Stimulated activated naive CD8-positive, alpha-beta T cell treated with anti-CD3 and anti-CD28 coated beads, Interleukin-15, amount 100 ng/mL, for 72 hours (primary cell): ENCODE measurements at regions not wholly inside any gene's neighbourhood (a gene's known extent, or its start where the extent isn't known, plus 50 kb on each side); places are given as distances from the start of the nearest gene placed in this dataset.

ENCODE experiments used
- ATAC-seq: fragments of 150-1000 bp; cut with Tn5 transposase; 2 replicates; pipeline ENCODE4 v1.10.0; 2021; ENCODE audit warnings: mild to moderate bottlenecking, moderate library complexity
- DNase-seq, 2 donors: peaks; one replicate each; pipeline ENCODE4 v3.0.0; 2021 to 2022
- H3K27ac Mint-ChIP-seq, 2 donors: one replicate each; pipeline ENCODE4 v1.8.0; 2022; ENCODE audit warnings: mild to moderate bottlenecking in 2 of 2, mixed read lengths in 2 of 2, moderate library complexity in 2 of 2
- H3K27me3 Mint-ChIP-seq: one replicate; pipeline ENCODE4 v1.8.0; 2022; ENCODE audit warnings: mixed read lengths
- H3K4me1 Mint-ChIP-seq: one replicate; pipeline ENCODE4 v1.8.0; 2022; ENCODE audit warnings: mild to moderate bottlenecking, mixed read lengths
- H3K4me3 Mint-ChIP-seq, 2 donors: one replicate each; pipeline ENCODE4 v1.8.0; 2022; ENCODE audit warnings: mild to moderate bottlenecking in 2 of 2, mixed read lengths in 2 of 2, moderate library complexity in 1 of 2
- H3K9me3 Mint-ChIP-seq, 2 donors: one replicate each; pipeline ENCODE4 v1.8.0; 2022; ENCODE audit warnings: mixed read lengths in 2 of 2

- no peaks in the 10 kb centered on the region for H3K4me1 Mint-ChIP-seq
- ATAC-seq (no peak), DNase-seq (no peak)
- H3K9me3 Mint-ChIP-seq, result no peaks in the 10 kb centered on the region
- H3K27ac Mint-ChIP-seq, result no peak overlapping the region
- H3K27me3 Mint-ChIP-seq, result peaks cover 42% of the 10 kb centered on the region
- H3K4me3 Mint-ChIP-seq, result no peak overlapping the region
These were observed 92.5 kb upstream of the VIPR2 start for GRCh38 chr7:159237022-159237653.

GRCh38 chr7:159231017-159231416 lies 86.3 kb upstream of the VIPR2 start:
- peaks cover 5% of the 10 kb centered on the region for H3K27me3 Mint-ChIP-seq
- DNase-seq (no peak), ATAC-seq (no peak)
- no peaks in the 10 kb centered on the region for H3K9me3 Mint-ChIP-seq
- H3K4me3 Mint-ChIP-seq, result no peak overlapping the region
- no peak overlapping the region for H3K27ac Mint-ChIP-seq
- H3K4me1 Mint-ChIP-seq, result no peaks in the 10 kb centered on the region

- Mint-ChIP-seq H3K4me1 (no peaks in the 10 kb centered on the region), H3K9me3 (no peaks in the 10 kb centered on the region), H3K4me3 (no peak overlapping the region), H3K27ac (no peak overlapping the region), H3K27me3 (no peaks in the 10 kb centered on the region)
- DNase-seq (no peak), ATAC-seq (no peak)
These were observed 85.2 kb upstream of the VIPR2 start for GRCh38 chr7:159229683-159230475.

GRCh38 chr7:159227433-159227832 lies 82.8 kb upstream of the VIPR2 start:
- Mint-ChIP-seq H3K27me3 (no peaks in the 10 kb centered on the region), H3K4me3 (no peak overlapping the region), H3K9me3 (no peaks in the 10 kb centered on the region), H3K27ac (no peak overlapping the region), H3K4me1 (no peaks in the 10 kb centered on the region)
- ATAC-seq (no peak), DNase-seq (no peak)

DNA sequence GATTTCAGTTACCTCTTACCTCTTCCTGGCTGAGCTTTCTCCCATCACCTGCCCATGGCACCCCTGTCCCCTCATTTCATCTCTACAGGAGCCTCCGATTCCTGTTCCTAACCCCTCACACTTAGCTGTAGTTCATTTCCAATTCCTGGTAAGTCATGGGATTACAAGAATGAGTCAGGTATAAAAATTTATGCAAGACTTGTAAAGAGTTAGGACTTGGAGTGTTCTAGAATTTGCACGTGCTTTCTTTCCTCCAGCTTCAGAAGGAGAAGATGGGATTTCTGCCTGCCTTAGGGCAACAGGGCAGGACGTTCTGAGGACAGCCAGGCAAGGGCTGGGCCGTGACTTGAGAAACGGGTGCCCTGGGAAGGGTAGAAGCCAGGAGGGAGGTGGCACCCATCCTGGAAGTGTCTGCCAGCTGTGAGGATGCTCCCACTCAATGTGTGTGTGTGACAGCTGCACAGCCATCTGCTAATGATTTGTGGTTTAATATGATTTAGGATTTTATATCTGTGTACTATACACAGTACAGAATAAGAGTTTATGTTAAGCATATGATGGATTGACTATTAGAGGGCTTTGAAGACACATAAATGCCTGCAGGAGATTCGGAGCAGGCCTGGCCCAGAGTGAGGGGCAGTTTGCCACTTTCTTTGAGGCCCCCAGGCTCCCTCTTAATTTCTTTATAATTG lies 81.5 kb upstream of the VIPR2 start:
- H3K4me1 Mint-ChIP-seq, result no peaks in the 10 kb centered on the region
- H3K9me3 Mint-ChIP-seq, result no peaks in the 10 kb centered on the region
- no peak for ATAC-seq
- no peaks in the 10 kb centered on the region for H3K27me3 Mint-ChIP-seq
- no peak for DNase-seq
- no peak overlapping the region for H3K27ac Mint-ChIP-seq
- H3K4me3 Mint-ChIP-seq, result no peak overlapping the region

DNA sequence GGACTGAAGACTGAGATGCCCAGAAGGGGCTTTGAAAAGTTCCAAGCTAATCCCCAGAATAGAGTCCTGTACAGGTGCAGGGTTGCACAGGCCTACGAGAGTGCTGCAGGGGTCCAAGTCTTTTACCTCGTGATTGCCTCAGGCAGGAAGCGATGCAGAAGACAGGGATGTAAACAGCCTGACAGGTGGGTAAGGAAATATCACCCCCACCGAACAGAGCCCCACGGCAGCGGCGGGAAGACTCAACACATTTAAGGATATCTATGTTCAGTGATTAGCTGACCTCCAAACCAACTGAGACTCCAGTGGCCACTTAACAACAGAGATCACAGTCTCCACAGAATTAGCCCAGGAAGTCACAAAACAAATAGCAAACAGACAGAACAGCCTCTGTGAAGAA lies 73.9 kb upstream of the VIPR2 start:
- no peaks in the 10 kb centered on the region for H3K27me3 Mint-ChIP-seq
- no peak for DNase-seq
- ATAC-seq, result no peak
- no peaks in the 10 kb centered on the region for H3K4me1 Mint-ChIP-seq
- H3K4me3 Mint-ChIP-seq, result no peak overlapping the region
- H3K9me3 Mint-ChIP-seq, result no peaks in the 10 kb centered on the region
- no peak overlapping the region for H3K27ac Mint-ChIP-seq

- H3K27me3 Mint-ChIP-seq, result no peaks in the 10 kb centered on the region
These were observed 73.5 kb upstream of the VIPR2 start for GRCh38 chr7:159218170-159218569.

DNA sequence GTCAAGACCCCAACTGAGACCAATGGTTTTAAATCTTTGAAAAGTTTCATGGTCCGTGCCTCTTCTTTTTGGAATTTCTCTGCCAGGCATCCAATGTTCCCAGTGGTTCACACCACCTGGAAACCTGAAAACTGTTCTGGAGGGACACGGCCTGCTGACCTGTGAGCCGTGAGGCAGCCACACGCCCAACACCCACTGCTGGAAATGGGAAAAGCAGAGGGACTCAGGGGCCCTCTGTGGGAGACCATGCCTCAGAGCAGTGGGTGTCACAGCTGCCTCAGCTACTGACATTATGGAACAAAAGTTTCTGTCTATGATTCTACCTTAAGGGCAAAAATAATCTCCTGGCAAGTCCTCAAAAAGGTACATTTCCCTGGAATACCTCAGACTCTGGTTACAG lies 70.4 kb upstream of the VIPR2 start:
- no peaks in the 10 kb centered on the region for H3K27me3 Mint-ChIP-seq
- no peaks in the 10 kb centered on the region for H3K4me1 Mint-ChIP-seq
- no peak overlapping the region for H3K27ac Mint-ChIP-seq
- no peak overlapping the region for H3K4me3 Mint-ChIP-seq
- H3K9me3 Mint-ChIP-seq, result no peaks in the 10 kb centered on the region
- DNase-seq, result no peak
- no peak for ATAC-seq

More at GRCh38 chr7:159218170-159218569, 73.5 kb upstream of the VIPR2 start:
- H3K27ac Mint-ChIP-seq, result no peak overlapping the region
- no peak for ATAC-seq
- no peak for DNase-seq
- no peak overlapping the region for H3K4me3 Mint-ChIP-seq
- H3K9me3 Mint-ChIP-seq, result no peaks in the 10 kb centered on the region
- no peaks in the 10 kb centered on the region for H3K4me1 Mint-ChIP-seq

DNA sequence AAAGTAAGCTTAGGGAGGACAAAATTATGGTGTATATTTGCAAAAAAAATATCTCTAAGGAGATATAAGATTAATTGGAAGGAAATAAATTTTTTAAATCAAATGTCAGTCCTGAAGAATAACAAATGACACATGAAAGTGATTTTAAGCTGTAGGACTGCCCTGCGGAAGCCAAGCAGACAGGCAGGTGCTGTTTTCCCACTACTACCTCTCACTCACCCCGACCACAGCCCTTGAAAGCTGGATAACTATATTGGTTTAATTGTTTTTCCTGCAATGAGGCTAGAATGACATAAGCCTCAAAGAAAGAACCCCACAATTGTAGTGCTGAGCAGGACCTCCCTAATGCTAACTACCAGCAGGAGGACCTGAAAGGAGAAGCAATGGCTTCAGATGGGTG lies 68.6 kb upstream of the VIPR2 start:
- no peak for ATAC-seq
- Mint-ChIP-seq H3K27me3 (no peaks in the 10 kb centered on the region), H3K9me3 (no peaks in the 10 kb centered on the region), H3K27ac (no peak overlapping the region), H3K4me3 (no peak overlapping the region), H3K4me1 (no peaks in the 10 kb centered on the region)
- no peak for DNase-seq

DNA sequence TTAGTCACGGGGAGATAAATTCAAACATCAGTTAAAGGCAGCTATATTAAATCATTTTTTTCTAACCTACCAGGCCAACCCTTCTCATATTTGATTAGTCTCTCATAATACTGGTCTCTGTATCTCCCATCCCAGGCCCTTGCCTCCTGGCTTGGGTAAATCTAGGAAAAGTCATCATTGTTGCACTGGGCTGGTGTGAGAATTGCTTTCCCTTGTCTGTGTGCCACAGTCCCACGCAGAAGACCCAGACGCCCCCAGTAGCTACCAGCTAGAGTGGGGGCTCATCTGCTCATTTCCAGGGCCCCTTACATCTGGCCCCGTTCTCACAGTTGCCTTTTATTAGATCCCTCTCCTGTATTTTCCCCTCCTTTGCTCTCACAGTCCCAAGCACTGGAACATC lies 67.6 kb upstream of the VIPR2 start:
- H3K27ac Mint-ChIP-seq, result peak overlapping the region in 1 of 2 donors; percentile 22
- H3K4me1 Mint-ChIP-seq, result no peaks in the 10 kb centered on the region
- H3K4me3 Mint-ChIP-seq, result no peak overlapping the region
- no peaks in the 10 kb centered on the region for H3K27me3 Mint-ChIP-seq
- no peaks in the 10 kb centered on the region for H3K9me3 Mint-ChIP-seq
- no peak for DNase-seq
- no peak for ATAC-seq

GRCh38 chr7:159211540-159212182 lies 67.0 kb upstream of the VIPR2 start:
- Mint-ChIP-seq H3K4me3 (no peak overlapping the region), H3K27ac (no peak overlapping the region), H3K4me1 (no peaks in the 10 kb centered on the region), H3K27me3 (no peaks in the 10 kb centered on the region), H3K9me3 (no peaks in the 10 kb centered on the region)
- DNase-seq, result no peak
- no peak for ATAC-seq

GRCh38 chr7:159210581-159211235 lies 66.0 kb upstream of the VIPR2 start:
- no peaks in the 10 kb centered on the region for H3K4me1 Mint-ChIP-seq
- no peaks in the 10 kb centered on the region for H3K27me3 Mint-ChIP-seq
- DNase-seq (no peak), ATAC-seq (no peak)
- H3K4me3 Mint-ChIP-seq, result no peak overlapping the region
- peak overlapping the region in 1 of 2 donors; percentile 82 for H3K27ac Mint-ChIP-seq
- no peaks in the 10 kb centered on the region for H3K9me3 Mint-ChIP-seq

DNA sequence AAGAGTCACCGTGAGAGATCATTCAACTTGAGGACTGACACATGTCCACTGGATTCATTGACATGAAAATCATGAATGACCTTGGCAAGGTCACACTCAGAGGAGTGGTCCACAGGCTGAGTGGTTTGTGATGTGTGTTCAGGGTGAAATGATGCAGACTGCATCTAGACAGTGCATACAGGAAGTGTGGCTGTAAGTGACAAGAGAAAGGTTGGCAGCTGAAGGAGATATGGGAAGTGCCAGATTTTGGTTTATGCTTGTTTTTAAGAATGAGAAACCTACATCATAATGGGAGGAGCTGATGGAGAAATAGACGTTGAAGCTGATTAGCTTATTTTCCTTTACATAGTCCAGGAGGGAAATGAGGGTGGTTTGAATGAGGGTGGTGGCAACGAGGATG lies 64.8 kb upstream of the VIPR2 start:
- DNase-seq, result no peak

GRCh38 chr7:159207951-159208350 lies 63.3 kb upstream of the VIPR2 start:
- no peak for ATAC-seq
- Mint-ChIP-seq H3K4me1 (no peaks in the 10 kb centered on the region), H3K27me3 (no peaks in the 10 kb centered on the region)

More for the DNA sequence above, 64.8 kb upstream of the VIPR2 start:
- ATAC-seq, result peak; percentile 49
- H3K4me1 Mint-ChIP-seq, result no peaks in the 10 kb centered on the region
- H3K27ac Mint-ChIP-seq, result no peak overlapping the region
- no peaks in the 10 kb centered on the region for H3K9me3 Mint-ChIP-seq
- no peak overlapping the region for H3K4me3 Mint-ChIP-seq
- no peaks in the 10 kb centered on the region for H3K27me3 Mint-ChIP-seq

DNA sequence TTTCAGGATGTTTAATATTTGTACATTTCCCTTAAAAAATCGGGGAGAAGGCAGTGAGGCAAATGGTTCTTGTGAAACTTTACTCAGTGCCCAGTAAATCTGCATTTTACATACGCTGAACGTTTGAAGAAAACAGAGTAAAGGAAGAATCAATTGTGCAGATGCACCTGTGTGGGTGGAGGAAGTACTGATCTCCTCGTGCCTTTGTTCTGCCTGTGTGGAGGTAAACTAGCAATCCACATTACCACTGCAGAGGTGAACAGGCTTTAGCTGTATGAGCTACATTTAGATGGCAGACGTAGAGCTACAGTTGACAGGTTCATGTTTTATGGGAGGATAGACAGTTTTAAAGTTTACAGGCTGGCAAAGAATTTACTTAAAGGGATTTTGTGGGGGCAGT lies 62.7 kb upstream of the VIPR2 start:
- H3K27ac Mint-ChIP-seq, result no peak overlapping the region
- no peaks in the 10 kb centered on the region for H3K27me3 Mint-ChIP-seq
- no peaks in the 10 kb centered on the region for H3K9me3 Mint-ChIP-seq
- ATAC-seq (peak; percentile 57), DNase-seq (no peak)
- H3K4me3 Mint-ChIP-seq, result no peak overlapping the region
- no peaks in the 10 kb centered on the region for H3K4me1 Mint-ChIP-seq

More at GRCh38 chr7:159207951-159208350, 63.3 kb upstream of the VIPR2 start:
- H3K27ac Mint-ChIP-seq, result no peak overlapping the region
- DNase-seq, result no peak
- no peak overlapping the region for H3K4me3 Mint-ChIP-seq
- no peaks in the 10 kb centered on the region for H3K9me3 Mint-ChIP-seq
